ENCODE measurements at regions not wholly inside any gene's neighbourhood (a gene's known extent, or its start where the extent isn't known, plus 50 kb on each side); places are given as distances from the start of the nearest gene placed in this dataset.

DNA sequence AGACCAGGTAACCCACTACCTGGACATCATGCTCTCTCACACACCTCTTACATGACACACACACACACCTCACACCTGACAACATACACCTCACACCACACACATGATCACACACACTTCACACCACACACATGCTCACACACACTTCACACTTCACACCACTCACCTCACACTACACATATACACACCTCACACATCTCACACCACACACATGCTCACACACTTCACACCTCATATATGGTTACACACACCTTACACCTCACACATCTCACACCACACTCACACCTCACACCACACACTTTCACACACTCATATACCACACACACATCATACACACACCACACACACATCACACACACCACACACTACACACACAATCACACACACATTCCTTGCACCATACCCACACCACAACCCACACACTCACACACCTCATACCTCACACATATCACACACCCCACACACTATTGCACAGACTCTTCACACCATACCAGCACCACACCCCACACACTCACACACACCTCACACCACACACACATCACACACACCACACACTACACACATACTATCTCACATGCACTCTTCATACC, 98.1 kb upstream of the PIEZO2 start:
- intact Hi-C loops (cut with DNase I): no loop called here
- peaks cover 0 to 3% (median 0%) of the 10 kb centered on the region in 12 donors for H3K9me3 ChIP-seq
- ATAC-seq (no peak), DNase-seq (no peak)
- no peaks in the 10 kb centered on the region for H3K36me3 ChIP-seq
- peaks cover 0 to 12% (median 0%) of the 10 kb centered on the region in 12 donors for H3K4me1 ChIP-seq
- no peaks in the 10 kb centered on the region for H3K27me3 ChIP-seq
- TF ChIP-seq, protein P1, sequence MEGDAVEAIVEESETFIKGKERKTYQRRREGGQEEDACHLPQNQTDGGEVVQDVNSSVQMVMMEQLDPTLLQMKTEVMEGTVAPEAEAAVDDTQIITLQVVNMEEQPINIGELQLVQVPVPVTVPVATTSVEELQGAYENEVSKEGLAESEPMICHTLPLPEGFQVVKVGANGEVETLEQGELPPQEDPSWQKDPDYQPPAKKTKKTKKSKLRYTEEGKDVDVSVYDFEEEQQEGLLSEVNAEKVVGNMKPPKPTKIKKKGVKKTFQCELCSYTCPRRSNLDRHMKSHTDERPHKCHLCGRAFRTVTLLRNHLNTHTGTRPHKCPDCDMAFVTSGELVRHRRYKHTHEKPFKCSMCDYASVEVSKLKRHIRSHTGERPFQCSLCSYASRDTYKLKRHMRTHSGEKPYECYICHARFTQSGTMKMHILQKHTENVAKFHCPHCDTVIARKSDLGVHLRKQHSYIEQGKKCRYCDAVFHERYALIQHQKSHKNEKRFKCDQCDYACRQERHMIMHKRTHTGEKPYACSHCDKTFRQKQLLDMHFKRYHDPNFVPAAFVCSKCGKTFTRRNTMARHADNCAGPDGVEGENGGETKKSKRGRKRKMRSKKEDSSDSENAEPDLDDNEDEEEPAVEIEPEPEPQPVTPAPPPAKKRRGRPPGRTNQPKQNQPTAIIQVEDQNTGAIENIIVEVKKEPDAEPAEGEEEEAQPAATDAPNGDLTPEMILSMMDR (IDR thresholded peaks at IDR 0.05): no peak
- TF ChIP-seq POLR2A (IDR thresholded peaks at IDR 0.05): no peak
- no peak overlapping the region for H3K4me3 ChIP-seq
- H3K27ac ChIP-seq: no peak overlapping the region

DNA sequence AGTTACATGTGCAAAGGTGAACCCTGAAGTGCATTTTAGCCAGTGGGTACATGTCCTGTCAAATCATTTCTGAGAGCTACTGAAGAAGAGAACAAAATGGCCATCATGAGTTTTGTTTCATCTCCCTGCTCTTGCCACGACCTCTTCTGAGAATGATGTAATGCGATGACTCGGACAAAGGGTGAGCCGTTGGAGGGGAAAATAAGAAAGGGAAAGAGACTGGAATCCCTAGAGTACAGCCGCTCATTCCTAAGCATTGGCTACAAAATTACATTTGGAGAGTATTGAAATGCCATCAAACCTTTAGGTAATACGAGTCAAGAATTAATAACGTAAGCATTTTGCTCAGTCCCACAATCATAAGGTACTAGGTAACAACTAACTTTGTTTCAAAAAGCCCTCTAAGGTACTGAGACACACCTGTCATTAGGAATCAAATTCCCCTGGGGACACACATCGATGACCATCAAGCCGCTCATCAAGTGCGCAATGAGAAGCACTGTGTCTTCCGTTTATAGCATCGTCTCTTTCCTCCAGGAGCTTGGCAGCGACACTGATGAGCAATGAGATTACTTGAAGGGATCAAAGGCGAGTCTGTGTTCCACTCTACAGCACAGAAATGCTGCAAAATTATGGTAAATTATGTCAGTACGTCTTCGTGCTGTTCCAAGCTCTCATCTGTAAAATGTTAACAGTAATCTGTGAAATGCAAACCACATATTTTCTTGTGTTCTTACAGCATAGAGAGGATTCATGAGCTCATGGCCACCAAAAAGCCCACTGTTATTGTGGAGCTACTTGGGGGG, 97.3 kb upstream of the PIEZO2 start:
- Histone ChIP-seq H3K27me3 (no peaks in the 10 kb centered on the region), H3K4me1 (peaks cover 0 to 4% (median 0%) of the 10 kb centered on the region in 12 donors), H3K9me3 (peaks cover 0 to 3% (median 0%) of the 10 kb centered on the region in 12 donors), H3K36me3 (no peaks in the 10 kb centered on the region), H3K4me3 (no peak overlapping the region), H3K27ac (no peak overlapping the region)
- WGBS, 4 donors: 79 to 85% (median 82%) methylated on average over 16 of the region's 16 CpGs
- TF ChIP-seq POLR2A (IDR thresholded peaks at IDR 0.05): no peak
- TF ChIP-seq, protein P1 (IDR thresholded peaks at IDR 0.05): no peak
- ATAC-seq: no peak
- intact Hi-C loops (cut with DNase I): no loop called here
- no peak for DNase-seq

DNA sequence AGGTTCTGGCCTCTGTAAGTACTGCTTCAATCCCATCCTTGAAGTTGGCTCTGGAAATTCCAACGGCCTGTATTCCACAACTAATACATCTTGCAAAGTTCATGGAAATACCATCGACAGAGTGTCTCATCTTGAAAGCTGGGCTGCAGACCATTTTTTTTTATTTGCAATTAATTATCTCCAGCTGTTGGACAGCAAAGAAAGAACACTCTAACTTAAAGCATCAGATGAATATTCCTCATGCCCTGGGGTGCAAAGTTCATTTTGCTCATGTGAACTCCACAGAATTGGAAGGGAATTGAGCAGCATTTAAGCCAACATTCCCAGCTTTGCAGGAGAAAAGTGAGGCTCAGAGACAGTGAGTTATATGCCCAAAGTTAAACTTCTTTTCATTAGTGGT, 96.5 kb upstream of the PIEZO2 start:
- 60 to 78% (median 70%) methylated on average over 2 of the region's 2 CpGs for WGBS, 4 donors
- H3K9me3 ChIP-seq: no peaks in the 10 kb centered on the region
- no peak for TF ChIP-seq POLR2A (IDR thresholded peaks at IDR 0.05)
- DNase-seq (no peak), ATAC-seq (no peak)
- intact Hi-C loops (cut with DNase I): no loop called here
- H3K36me3 ChIP-seq: no peaks in the 10 kb centered on the region
- H3K4me3 ChIP-seq: no peak overlapping the region
- no peaks in the 10 kb centered on the region for H3K4me1 ChIP-seq
- no peak overlapping the region for H3K27ac ChIP-seq
- no peaks in the 10 kb centered on the region for H3K27me3 ChIP-seq

DNA sequence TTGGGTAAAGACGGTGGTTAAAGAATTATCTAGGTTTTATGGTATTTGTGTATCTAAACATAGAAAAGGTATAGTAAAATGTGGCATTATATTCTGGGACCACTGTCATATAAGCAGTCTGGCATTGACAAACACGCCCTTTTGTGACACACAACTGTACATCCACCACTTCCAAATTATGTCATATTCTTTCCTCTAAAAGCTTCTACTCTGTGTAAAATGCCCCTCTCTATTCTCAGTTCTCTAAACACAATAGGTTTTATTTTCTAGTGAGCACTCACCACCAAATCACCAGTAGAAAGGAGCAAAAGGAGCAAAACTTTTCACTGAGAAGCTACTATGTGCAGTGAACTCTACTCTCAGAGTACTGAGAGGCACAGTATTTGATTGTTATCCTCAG, 88.1 kb upstream of the PIEZO2 start:
- ATAC-seq (no peak), DNase-seq (no peak)
- TF ChIP-seq, protein P1 (IDR thresholded peaks at IDR 0.05): no peak
- TF ChIP-seq POLR2A (IDR thresholded peaks at IDR 0.05): no peak
- WGBS, 4 donors: 83 to 91% (median 88%) methylated on average over 2 of the region's 2 CpGs
- Histone ChIP-seq H3K27ac (no peak overlapping the region), H3K9me3 (peaks cover 0 to 13% (median 0%) of the 10 kb centered on the region in 12 donors), H3K36me3 (no peaks in the 10 kb centered on the region), H3K4me1 (no peaks in the 10 kb centered on the region), H3K27me3 (no peaks in the 10 kb centered on the region), H3K4me3 (no peak overlapping the region)
- intact Hi-C loops (cut with DNase I): no loop called here
